ENCODE measurements at regions not wholly inside any gene's neighbourhood (a gene's known extent, or its start where the extent isn't known, plus 50 kb on each side); places are given as distances from the start of the nearest gene placed in this dataset.

DNA sequence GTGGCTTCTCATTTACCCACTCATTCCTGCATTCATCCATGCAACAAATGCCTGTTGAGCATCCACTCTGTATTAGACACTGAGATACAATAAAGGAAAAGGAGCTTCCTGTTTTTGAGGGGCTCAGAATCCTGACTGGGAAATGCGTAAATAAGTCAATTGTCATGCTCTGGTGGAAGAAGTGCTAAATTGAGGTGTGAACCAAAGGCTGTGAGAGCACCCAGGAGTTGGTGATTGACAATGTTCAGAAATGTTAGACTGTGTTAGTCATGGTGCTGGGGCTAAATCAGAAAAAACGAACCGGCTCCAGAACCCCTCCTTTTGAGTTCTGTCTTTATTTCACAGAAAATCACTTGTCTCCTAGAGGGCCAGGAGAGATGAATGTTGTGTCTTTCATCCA, 558.6 kb upstream of the SGCD start:
- no peak overlapping the region for H3K4me3 ChIP-seq (ENCODE audit: low read depth, low read length, poor library complexity, severe bottlenecking)
- DNase-seq (ENCODE audit: low spot score) = no peak
- intact Hi-C loops (cut with micrococcal nuclease; ENCODE audit: unreplicated experiment) = no loop called here
- H3K36me3 ChIP-seq (ENCODE audit: insufficient read depth, low read length) = no peaks in the 10 kb centered on the region
- H3K79me2 ChIP-seq (ENCODE audit: insufficient read depth, low read depth, low read length) = no peaks in the 10 kb centered on the region
- no peaks in the 10 kb centered on the region for H3K9me2 ChIP-seq (ENCODE audit: insufficient read depth, low read length)
- no peak overlapping the region for H2AFZ ChIP-seq (ENCODE audit: low read length)
- H4K20me1 ChIP-seq (ENCODE audit: insufficient read depth, low read length) = no peaks in the 10 kb centered on the region
- TF ChIP-seq, protein P1, sequence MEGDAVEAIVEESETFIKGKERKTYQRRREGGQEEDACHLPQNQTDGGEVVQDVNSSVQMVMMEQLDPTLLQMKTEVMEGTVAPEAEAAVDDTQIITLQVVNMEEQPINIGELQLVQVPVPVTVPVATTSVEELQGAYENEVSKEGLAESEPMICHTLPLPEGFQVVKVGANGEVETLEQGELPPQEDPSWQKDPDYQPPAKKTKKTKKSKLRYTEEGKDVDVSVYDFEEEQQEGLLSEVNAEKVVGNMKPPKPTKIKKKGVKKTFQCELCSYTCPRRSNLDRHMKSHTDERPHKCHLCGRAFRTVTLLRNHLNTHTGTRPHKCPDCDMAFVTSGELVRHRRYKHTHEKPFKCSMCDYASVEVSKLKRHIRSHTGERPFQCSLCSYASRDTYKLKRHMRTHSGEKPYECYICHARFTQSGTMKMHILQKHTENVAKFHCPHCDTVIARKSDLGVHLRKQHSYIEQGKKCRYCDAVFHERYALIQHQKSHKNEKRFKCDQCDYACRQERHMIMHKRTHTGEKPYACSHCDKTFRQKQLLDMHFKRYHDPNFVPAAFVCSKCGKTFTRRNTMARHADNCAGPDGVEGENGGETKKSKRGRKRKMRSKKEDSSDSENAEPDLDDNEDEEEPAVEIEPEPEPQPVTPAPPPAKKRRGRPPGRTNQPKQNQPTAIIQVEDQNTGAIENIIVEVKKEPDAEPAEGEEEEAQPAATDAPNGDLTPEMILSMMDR (conservative IDR thresholded peaks at IDR 0.05; ENCODE audit: low read length) = no peak
- no peak for TF ChIP-seq EZH2phosphoT487 (IDR thresholded peaks at IDR 0.05; ENCODE audit: borderline replicate concordance, low read depth, low read length)
- ChIA-PET CTCF (ENCODE audit: unreplicated experiment) (no interaction called here), POLR2A (no interaction called here)
- H3K4me2 ChIP-seq (ENCODE audit: low read length) = no peak overlapping the region
- no peak overlapping the region for H3K27ac ChIP-seq (ENCODE audit: low read depth, low read length, poor library complexity, severe bottlenecking)
- H3K4me1 ChIP-seq (ENCODE audit: insufficient read depth, low read length, poor library complexity, severe bottlenecking) = no peaks in the 10 kb centered on the region
- BruUV-seq (replicated peaks) = no TSS peak
- no peaks in the 10 kb centered on the region for H3K9me3 ChIP-seq (ENCODE audit: low read length)

- H4K20me1 ChIP-seq (ENCODE audit: insufficient read depth, low read length) = no peaks in the 10 kb centered on the region
- no peaks in the 10 kb centered on the region for H3K9me2 ChIP-seq (ENCODE audit: insufficient read depth, low read length)
- H3K79me2 ChIP-seq (ENCODE audit: insufficient read depth, low read depth, low read length) = no peaks in the 10 kb centered on the region
- no TSS peak for BruUV-seq (replicated peaks)
- TF ChIP-seq EZH2phosphoT487 (IDR thresholded peaks at IDR 0.05; ENCODE audit: borderline replicate concordance, low read depth, low read length) = no peak
- TF ChIP-seq, protein P1 (conservative IDR thresholded peaks at IDR 0.05; ENCODE audit: low read length) = 0 out of 2 replicates have a peak, but pooled peaks have one; percentile 13
- no peak overlapping the region for H3K4me2 ChIP-seq (ENCODE audit: low read length)
- ChIA-PET POLR2A (interaction anchor here (0.7 kb wide), 2 partner anchors 28 to 89 kb away, joined by 3 read pairs; no protein-coding TSS in a partner anchor), CTCF (ENCODE audit: unreplicated experiment) (no interaction called here)
- no peaks in the 10 kb centered on the region for H3K4me1 ChIP-seq (ENCODE audit: insufficient read depth, low read length, poor library complexity, severe bottlenecking)
- no peak overlapping the region for H2AFZ ChIP-seq (ENCODE audit: low read length)
- intact Hi-C loops (cut with micrococcal nuclease; ENCODE audit: unreplicated experiment) = no loop called here
- no peak overlapping the region for H3K27ac ChIP-seq (ENCODE audit: low read depth, low read length, poor library complexity, severe bottlenecking)
- H3K9me3 ChIP-seq (ENCODE audit: low read length) = no peaks in the 10 kb centered on the region
- no peak overlapping the region for H3K4me3 ChIP-seq (ENCODE audit: low read depth, low read length, poor library complexity, severe bottlenecking)
- H3K36me3 ChIP-seq (ENCODE audit: insufficient read depth, low read length) = no peaks in the 10 kb centered on the region
- no peak for DNase-seq (ENCODE audit: low spot score)
These were observed 554.8 kb upstream of the SGCD start for GRCh38 chr5:155772009-155772662.

DNA sequence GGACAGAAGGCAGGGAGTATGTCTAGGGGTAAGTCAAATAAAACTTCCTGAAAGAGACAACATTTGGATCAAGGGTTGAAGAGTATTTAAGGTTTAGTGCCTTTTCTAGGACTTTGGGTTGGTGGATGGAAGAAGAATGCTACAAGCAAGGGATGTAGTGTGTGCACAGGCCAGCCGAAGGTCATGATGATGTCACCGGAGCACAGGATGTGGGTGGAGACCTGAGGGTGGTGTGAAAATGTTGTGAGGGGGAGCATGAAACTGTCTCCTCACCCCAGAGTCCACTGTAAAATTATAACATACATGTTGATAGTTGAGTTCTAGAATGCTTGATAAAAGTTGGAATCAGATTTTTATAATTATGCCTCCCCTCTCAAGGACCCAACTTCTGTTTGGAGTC, 553.3 kb upstream of the SGCD start:
- Histone ChIP-seq H3K27ac (ENCODE audit: low read depth, low read length, poor library complexity, severe bottlenecking) (no peak overlapping the region), H3K4me2 (ENCODE audit: low read length) (no peak overlapping the region), H3K4me1 (ENCODE audit: insufficient read depth, low read length, poor library complexity, severe bottlenecking) (no peaks in the 10 kb centered on the region), H3K9me3 (ENCODE audit: low read length) (no peaks in the 10 kb centered on the region), H4K20me1 (ENCODE audit: insufficient read depth, low read length) (no peaks in the 10 kb centered on the region), H3K9me2 (ENCODE audit: insufficient read depth, low read length) (no peaks in the 10 kb centered on the region), H3K36me3 (ENCODE audit: insufficient read depth, low read length) (no peaks in the 10 kb centered on the region), H3K4me3 (ENCODE audit: low read depth, low read length, poor library complexity, severe bottlenecking) (no peak overlapping the region), H2AFZ (ENCODE audit: low read length) (no peak overlapping the region), H3K79me2 (ENCODE audit: insufficient read depth, low read depth, low read length) (no peaks in the 10 kb centered on the region)
- BruUV-seq (replicated peaks) = no TSS peak
- CTCF ChIA-PET (ENCODE audit: unreplicated experiment) = no interaction called here
- TF ChIP-seq, protein P1 (conservative IDR thresholded peaks at IDR 0.05; ENCODE audit: low read length) = no peak
- no peak for TF ChIP-seq EZH2phosphoT487 (IDR thresholded peaks at IDR 0.05; ENCODE audit: borderline replicate concordance, low read depth, low read length)
- DNase-seq (ENCODE audit: low spot score) = no peak
- intact Hi-C loops (cut with micrococcal nuclease; ENCODE audit: unreplicated experiment) = no loop called here
- POLR2A ChIA-PET = no interaction called here
